GM12891 (cell line): ENCODE measurements at regions not wholly inside any gene's neighbourhood (a gene's known extent, or its start where the extent isn't known, plus 50 kb on each side); places are given as distances from the start of the nearest gene placed in this dataset.
A peak's percentile ranks its signal among the peaks of the same experiment; 100 is the strongest.

Experiments
- POLR2A ChIP-seq: IDR thresholded peaks from 2 replicates; pipeline ENCODE4 v1.6.1; 2011; ENCODE audit warnings: low read depth, low read length, control low read depth
- POLR2AphosphoS5 ChIP-seq: IDR thresholded peaks from 2 replicates; pipeline ENCODE4 v1.6.1; 2011; ENCODE audit warnings: low read depth, low read length, control low read depth
- POU2F2 ChIP-seq: IDR thresholded peaks from 2 replicates; pipeline ENCODE4 v1.6.1; 2011; ENCODE audit warnings: low read depth, mild to moderate bottlenecking, control low read depth, low read length, moderate library complexity
- SPI1 ChIP-seq: IDR thresholded peaks from 2 replicates; pipeline ENCODE4 v1.6.1; 2011; ENCODE audit warnings: low read depth, low read length, control low read depth
- TAF1 ChIP-seq: IDR thresholded peaks from 2 replicates; pipeline ENCODE4 v1.6.1; 2011; ENCODE audit warnings: low read depth, low read length, control low read depth

DNA sequence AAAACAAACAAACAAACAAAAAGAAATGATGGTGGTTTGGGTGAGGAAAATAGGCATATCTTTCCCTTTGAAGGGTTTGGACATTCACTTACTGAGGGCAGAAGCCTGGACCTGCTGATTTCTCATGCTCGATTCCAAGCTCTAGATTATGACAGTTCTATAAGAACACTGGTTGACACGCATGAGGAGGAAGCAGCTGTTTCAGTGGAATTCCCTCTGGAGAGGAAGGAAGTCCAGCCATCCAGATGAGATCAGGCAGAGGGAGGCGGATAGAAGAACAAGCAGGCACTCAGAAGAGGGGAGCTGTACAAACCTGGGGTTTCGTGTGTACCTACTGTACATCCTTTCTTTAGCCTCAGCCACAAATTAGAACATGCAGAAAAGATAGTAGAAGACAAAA, 691.9 kb downstream of the INHBA start:
- TF ChIP-seq TAF1 = no peak
- TF ChIP-seq POLR2A = no peak
- no peak for TF ChIP-seq POLR2AphosphoS5
- TF ChIP-seq SPI1 = peak; percentile 79
- no peak for TF ChIP-seq POU2F2
